H1 (cell line): ENCODE measurements at regions not wholly inside any gene's neighbourhood (a gene's known extent, or its start where the extent isn't known, plus 50 kb on each side); places are given as distances from the start of the nearest gene placed in this dataset.

Experiments used
- CTCF ChIA-PET: fragments of 300-600 bp; sonication (Branson Sonifier 250); formaldehyde crosslinking; loops from one replicate; lab custom pipeline; 2021; ENCODE audit not compliant: partially characterized antibody; lab: Charles Lee
- POLR2A ChIA-PET: fragments of 300-600 bp; sonication (Branson Sonifier 250); formaldehyde crosslinking; loops from one replicate; lab custom pipeline; 2021; ENCODE audit warnings: inconsistent platforms; ENCODE audit not compliant: partially characterized antibody; lab: Charles Lee
- DNase-seq, 2 experiments: peaks; one replicate each; pipeline versions ENCODE4 v3.0.0 to v3.0.0-alpha.2; 2010 to 2022; ENCODE audit warnings: low spot score in 2 of 2, low read depth in 1 of 2, mixed read lengths in 1 of 2
- FAIRE-seq: peaks from 2 replicates; lab custom pipeline; 2011; peaks lifted over from hg19 to GRCh38; lab: Jason Lieb, UNC
- H2AFZ ChIP-seq: 2 replicates; pipeline ENCODE4 v1.8.1; 2012; ENCODE audit warnings: low read length, inconsistent platforms
- H2AK5ac ChIP-seq: 2 replicates; pipeline ENCODE4 v1.6.1; 2013; ENCODE audit warnings: low read depth, low read length
- H2BK120ac ChIP-seq: replicated peaks from 2 replicates; pipeline ENCODE3; 2013; ENCODE audit warnings: low read depth, low read length, inconsistent platforms
- H2BK12ac ChIP-seq: 2 replicates; pipeline ENCODE4 v1.6.1; 2013; ENCODE audit warnings: low read depth, low read length
- H2BK15ac ChIP-seq: 2 replicates; pipeline ENCODE4 v1.6.1; 2013; ENCODE audit warnings: low read length
- H2BK20ac ChIP-seq: 2 replicates; pipeline ENCODE4 v1.6.1; 2013; ENCODE audit warnings: low read length
- H2BK5ac ChIP-seq: 2 replicates; pipeline ENCODE4 v1.6.1; 2013; ENCODE audit warnings: low read depth, low read length
- H3K14ac ChIP-seq: 2 replicates; pipeline ENCODE4 v1.6.1; 2013; ENCODE audit warnings: inconsistent platforms; ENCODE audit not compliant: insufficient read length
- H3K18ac ChIP-seq: 2 replicates; pipeline ENCODE4 v1.6.1; 2013; ENCODE audit warnings: low read length; ENCODE audit errors: extremely low read depth
- H3K23ac ChIP-seq: 2 replicates; pipeline ENCODE4 v1.6.1; 2013; ENCODE audit warnings: inconsistent platforms; ENCODE audit not compliant: insufficient read length
- H3K23me2 ChIP-seq: 2 replicates; pipeline ENCODE4 v1.6.1; 2013; ENCODE audit warnings: low read depth, low read length
- H3K27ac ChIP-seq: 2 replicates; pipeline ENCODE4 v1.6.1; 2011; ENCODE audit warnings: low read depth, low read length, inconsistent platforms
- H3K27me3 ChIP-seq, 4 experiments: replicated peaks in 1 of 4; 1 replicate in 1 of 4; 2 replicates in 3 of 4; pipeline versions ENCODE4 v1.6.1 to v1.8.1; 2011 to 2013; ENCODE audit warnings: low read length in 3 of 4, mild to moderate bottlenecking in 3 of 4, inconsistent platforms in 2 of 4, mixed read lengths in 2 of 4, moderate library complexity in 1 of 4; ENCODE audit not compliant: control insufficient read depth in 3 of 4, insufficient read depth in 3 of 4; ENCODE audit errors: extremely low read depth in 1 of 4
- H3K36me3 ChIP-seq, 4 experiments: 2 replicates each; pipeline versions ENCODE4 v1.6.1 to v1.8.1; 2011 to 2013; ENCODE audit warnings: mild to moderate bottlenecking in 4 of 4, low read length in 3 of 4, moderate library complexity in 2 of 4, control low read depth in 1 of 4, inconsistent platforms in 1 of 4; ENCODE audit not compliant: insufficient read depth in 4 of 4, control insufficient read depth in 2 of 4
- H3K4ac ChIP-seq: replicated peaks from 2 replicates; pipeline ENCODE3; 2013; ENCODE audit warnings: low read length, low read depth, mixed read lengths, inconsistent platforms; ENCODE audit not compliant: insufficient read length
- H3K4me1 ChIP-seq, 4 experiments: replicated peaks in 1 of 4; 1 replicate in 1 of 4; 2 replicates in 3 of 4; pipeline versions ENCODE4 v1.6.1 to v1.8.1; 2011 to 2013; ENCODE audit warnings: low read length in 3 of 4, inconsistent platforms in 2 of 4, mixed read lengths in 1 of 4; ENCODE audit not compliant: insufficient read depth in 4 of 4, control insufficient read depth in 3 of 4
- H3K4me2 ChIP-seq, 2 experiments: 2 replicates each; pipeline versions ENCODE4 v1.6.1 to v1.8.1; 2011 to 2013; ENCODE audit warnings: low read depth in 2 of 2, low read length in 2 of 2, control low read depth in 1 of 2, inconsistent platforms in 1 of 2, mild to moderate bottlenecking in 1 of 2; ENCODE audit not compliant: insufficient read depth in 1 of 2
- H3K4me3 ChIP-seq, 4 experiments: fragments of 200-600, 300-600 bp in 1 of 4; sonication (generic), shearing (Covaris generic), sonication (Bioruptor Twin) in 1 of 4; 2 replicates each; pipeline versions ENCODE4 v1.5.1 to v1.8.1; 2011 to 2016; ENCODE audit warnings: low read length in 4 of 4, low read depth in 3 of 4, control low read depth in 2 of 4, inconsistent platforms in 2 of 4, mild to moderate bottlenecking in 2 of 4, mixed read lengths in 1 of 4, moderate library complexity in 1 of 4; ENCODE audit not compliant: insufficient read depth in 2 of 4; ENCODE audit errors: extremely low read depth in 1 of 4
- H3K56ac ChIP-seq: replicated peaks from 2 replicates; pipeline ENCODE3; 2013; ENCODE audit warnings: low read depth, mild to moderate bottlenecking, mixed read lengths, low read length, inconsistent platforms; ENCODE audit not compliant: insufficient read length
- H3K79me1 ChIP-seq: 2 replicates; pipeline ENCODE4 v1.6.1; 2013; ENCODE audit warnings: low read depth, low read length, control low read depth
- H3K79me2 ChIP-seq, 2 experiments: 2 replicates each; pipeline versions ENCODE4 v1.6.1 to v1.8.1; 2012 to 2013; ENCODE audit warnings: low read length in 2 of 2, mild to moderate bottlenecking in 2 of 2, inconsistent platforms in 1 of 2; ENCODE audit not compliant: insufficient read depth in 2 of 2, control insufficient read depth in 1 of 2
- H3K9ac ChIP-seq, 4 experiments: replicated peaks in 1 of 4; 1 replicate in 1 of 4; 2 replicates in 3 of 4; pipeline versions ENCODE4 v1.6.1 to v1.8.1; 2011 to 2013; ENCODE audit warnings: low read depth in 3 of 4, low read length in 3 of 4, control low read depth in 2 of 4, mild to moderate bottlenecking in 2 of 4, moderate library complexity in 2 of 4, inconsistent platforms in 1 of 4; ENCODE audit errors: extremely low read depth in 1 of 4
- H3K9me3 ChIP-seq, 2 experiments: 2 replicates each; pipeline versions ENCODE4 v1.6.1 to v1.8.1; 2012 to 2013; ENCODE audit warnings: mild to moderate bottlenecking in 2 of 2, moderate library complexity in 2 of 2, control low read depth in 1 of 2, inconsistent platforms in 1 of 2, low read depth in 1 of 2, low read length in 1 of 2, mixed read lengths in 1 of 2; ENCODE audit not compliant: insufficient read depth in 2 of 2
- H4K20me1 ChIP-seq, 2 experiments: replicated peaks in 1 of 2; 2 replicates each; pipeline versions ENCODE3 to v1.8.1; 2011 to 2013; ENCODE audit warnings: inconsistent platforms in 2 of 2, low read length in 2 of 2, mild to moderate bottlenecking in 1 of 2; ENCODE audit not compliant: insufficient read depth in 2 of 2, control insufficient read depth in 1 of 2
- H4K5ac ChIP-seq: 2 replicates; pipeline ENCODE4 v1.6.1; 2013; ENCODE audit warnings: low read length, low read depth, mixed read lengths, inconsistent platforms; ENCODE audit not compliant: insufficient read length
- H4K8ac ChIP-seq: 2 replicates; pipeline ENCODE4 v1.8.0; 2013; ENCODE audit warnings: mild to moderate bottlenecking, moderate library complexity, low read length, inconsistent platforms; ENCODE audit not compliant: insufficient read depth; ENCODE audit errors: extremely low read depth
- H4K91ac ChIP-seq: replicated peaks from 2 replicates; pipeline ENCODE3; 2013; ENCODE audit warnings: low read length, mixed read lengths, inconsistent platforms; ENCODE audit not compliant: insufficient read length
- WGBS, 2 experiments: shearing (Covaris generic) in 1 of 2; methylation state at CpG; one replicate each; pipeline versions ENCODE4 v1.1.6 to v1.1.7; 2013 to 2015; ENCODE audit warnings: low lambda C conversion rate in 2 of 2, mixed read lengths in 2 of 2, inconsistent platforms in 1 of 2, low coverage in 1 of 2, missing lambda C conversion rate in 1 of 2; ENCODE audit not compliant: insufficient replicate concordance in 2 of 2, insufficient coverage in 1 of 2, insufficient read length in 1 of 2; ENCODE audit errors: extremely low coverage in 1 of 2, missing lambda C conversion rate in 1 of 2; 5-methylcytosine and 5-hydroxymethylcytosine counted together

DNA sequence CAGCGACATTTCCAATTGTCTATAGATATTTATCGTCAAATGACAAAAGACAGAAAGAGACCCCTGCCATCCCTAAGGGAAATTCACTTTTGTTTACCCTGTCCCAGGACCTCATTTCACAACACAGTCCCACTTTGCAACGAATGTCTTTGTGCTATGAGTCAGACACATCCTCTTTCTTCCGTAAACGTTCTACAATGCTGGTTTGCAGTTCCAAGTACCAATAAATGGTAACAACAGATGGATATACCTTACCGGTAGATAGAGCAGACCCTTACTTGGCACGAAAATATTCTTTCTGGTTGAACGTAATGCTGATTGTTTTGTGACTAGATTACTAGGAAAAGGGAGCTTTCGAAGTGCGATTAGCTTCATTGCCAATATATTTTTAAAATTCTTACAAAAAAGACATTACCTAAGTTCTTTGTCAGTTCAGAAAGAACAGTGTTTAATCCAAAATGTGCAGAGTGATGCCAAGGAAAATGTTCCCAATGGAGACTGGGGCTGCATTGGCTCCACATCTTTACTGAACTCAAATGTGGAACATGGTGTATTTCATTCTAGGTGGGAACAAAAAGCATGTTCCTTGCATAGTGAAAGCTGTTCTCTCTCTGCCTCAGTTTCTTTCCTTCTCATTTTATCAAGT lies 202.5 kb upstream of the SLC27A6 start:
- Histone ChIP-seq H4K20me1 (no peaks in the 10 kb centered on the region), H3K14ac (no peak overlapping the region), H3K56ac (no peak overlapping the region), H3K18ac (no peak overlapping the region), H2BK20ac (no peak overlapping the region), H2BK120ac (no peak overlapping the region), H3K9me3 (no peaks in the 10 kb centered on the region), H3K27ac (no peak overlapping the region), H3K23ac (no peak overlapping the region), H4K91ac (no peak overlapping the region), H2AFZ (no peak overlapping the region), H3K79me2 (no peaks in the 10 kb centered on the region), H4K5ac (no peak overlapping the region), H3K79me1 (no peaks in the 10 kb centered on the region), H3K36me3 (no peaks in the 10 kb centered on the region), H3K4me2 (no peak overlapping the region), H3K4ac (no peak overlapping the region), H3K27me3 (no peaks in the 10 kb centered on the region), H2BK15ac (no peak overlapping the region), H3K9ac (no peak overlapping the region), H4K8ac (no peak overlapping the region), H2BK5ac (no peak overlapping the region), H3K23me2 (peaks cover 2% of the 10 kb centered on the region; the same call in 1 of the 2 replicates), H2AK5ac (no peak overlapping the region), H2BK12ac (no peak overlapping the region), H3K4me3 (no peak overlapping the region), H3K4me1 (no peaks in the 10 kb centered on the region)
- no peak for DNase-seq
- ChIA-PET POLR2A (no interaction called here), CTCF (no interaction called here)
- FAIRE-seq: no peak
- 92% methylated on average over 10 of the region's 10 CpGs; no CpG with 5 or more reads in 1 of the 2 experiments for WGBS, 2 experiments
